Glomerular visceral epithelial cell (primary cell): ENCODE measurements at regions not wholly inside any gene's neighbourhood (a gene's known extent, or its start where the extent isn't known, plus 50 kb on each side); places are given as distances from the start of the nearest gene placed in this dataset.
A peak's percentile ranks its signal among the peaks of the same experiment; 100 is the strongest.

Experiments used
- DNase-seq: peaks from one replicate; pipeline ENCODE4 v3.0.0-alpha.2; 2016; ENCODE audit errors: extremely low spot score

DNA sequence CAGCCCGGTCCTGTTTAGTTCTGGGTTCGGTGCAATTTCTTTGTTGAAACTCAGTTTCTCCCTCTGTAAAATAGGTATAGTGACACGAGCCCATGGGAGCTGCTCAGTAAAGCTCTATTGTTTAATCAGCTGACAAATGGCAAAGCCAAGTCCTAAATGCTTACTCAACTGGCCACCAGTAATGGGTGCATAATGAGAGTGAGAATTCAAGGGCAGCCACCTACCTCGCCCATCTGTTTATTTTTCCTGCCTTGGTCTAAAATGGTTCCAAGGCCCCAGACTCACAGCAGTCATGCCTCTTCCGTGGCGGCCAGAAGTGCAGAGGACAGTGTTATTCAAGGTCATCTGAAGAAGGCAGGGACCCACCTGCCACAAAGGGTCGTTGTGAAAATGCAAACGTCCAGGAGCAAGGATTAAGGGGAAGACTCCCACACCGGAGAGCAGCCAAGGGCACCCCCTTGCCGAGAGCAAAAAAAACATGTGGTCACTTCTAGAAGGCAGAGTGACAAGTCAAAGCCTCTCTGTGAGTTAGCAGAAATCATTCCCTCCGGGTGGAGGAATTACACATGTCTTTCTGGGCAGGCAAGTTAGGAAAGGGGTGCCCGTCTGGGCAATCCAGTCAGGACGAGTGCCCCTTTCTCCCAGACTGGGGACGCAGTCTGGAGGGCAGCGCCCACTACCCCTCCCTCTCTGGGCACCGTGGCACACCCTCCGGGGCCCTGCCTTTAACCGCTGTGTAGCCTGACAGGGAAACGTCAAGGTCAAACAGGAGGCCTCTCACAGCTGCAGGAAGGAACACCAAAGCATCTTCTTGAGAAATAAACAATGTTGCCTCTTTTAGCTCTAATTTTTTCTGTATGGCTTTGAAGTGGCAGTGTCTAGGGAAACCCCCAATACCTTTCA lies 186.2 kb downstream of the FOXO1 start:
- DNase-seq, result no peak

DNA sequence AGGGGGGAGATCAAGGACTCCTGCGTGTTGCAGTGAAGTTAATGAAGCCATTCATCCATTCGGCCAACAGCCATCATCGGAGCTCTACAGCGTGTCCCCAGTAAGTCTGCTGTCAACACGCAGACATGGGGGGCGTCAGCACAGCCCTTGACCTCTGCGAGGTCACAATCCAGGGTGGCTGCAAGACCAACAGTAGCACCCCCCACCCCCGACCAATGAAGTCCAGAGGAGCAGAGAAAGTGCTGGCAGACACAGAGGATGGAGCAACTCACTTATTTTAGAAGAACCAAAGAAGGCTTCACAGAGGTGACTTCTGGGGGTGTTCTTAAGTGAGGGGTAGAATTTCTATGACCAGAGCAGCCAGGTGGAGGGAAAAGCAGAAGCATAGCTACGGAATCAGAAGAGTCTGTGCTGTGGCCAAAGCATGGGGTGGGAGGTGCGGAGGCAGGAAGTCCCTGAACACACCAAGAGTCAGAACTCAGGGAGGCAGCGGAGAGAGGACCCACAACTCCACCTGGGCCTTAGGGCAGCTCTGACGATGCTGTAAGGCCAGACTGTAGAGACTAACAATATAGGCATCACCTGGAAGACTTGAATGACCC lies 185.4 kb downstream of the FOXO1 start:
- DNase-seq, result no peak

DNA sequence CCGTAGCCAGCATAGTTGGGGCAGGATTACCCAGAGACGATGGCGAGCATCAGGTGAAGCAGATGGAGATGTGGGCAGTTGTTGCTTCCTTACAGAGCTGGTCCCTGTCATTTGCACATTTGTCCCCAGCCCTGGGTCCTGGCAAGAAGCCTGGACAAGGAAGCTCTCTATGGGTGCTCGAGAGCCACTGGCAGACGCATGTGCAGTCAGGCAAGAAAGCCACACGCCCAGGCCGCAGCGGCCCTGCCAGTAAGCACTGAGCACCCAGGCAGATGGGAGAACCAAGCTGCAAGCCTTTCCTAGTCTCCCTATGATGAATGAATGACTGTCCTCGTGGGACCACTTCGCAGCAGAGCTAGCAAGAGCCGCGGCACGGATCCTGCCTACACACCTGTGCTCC lies 182.8 kb downstream of the FOXO1 start:
- no peak for DNase-seq

DNA sequence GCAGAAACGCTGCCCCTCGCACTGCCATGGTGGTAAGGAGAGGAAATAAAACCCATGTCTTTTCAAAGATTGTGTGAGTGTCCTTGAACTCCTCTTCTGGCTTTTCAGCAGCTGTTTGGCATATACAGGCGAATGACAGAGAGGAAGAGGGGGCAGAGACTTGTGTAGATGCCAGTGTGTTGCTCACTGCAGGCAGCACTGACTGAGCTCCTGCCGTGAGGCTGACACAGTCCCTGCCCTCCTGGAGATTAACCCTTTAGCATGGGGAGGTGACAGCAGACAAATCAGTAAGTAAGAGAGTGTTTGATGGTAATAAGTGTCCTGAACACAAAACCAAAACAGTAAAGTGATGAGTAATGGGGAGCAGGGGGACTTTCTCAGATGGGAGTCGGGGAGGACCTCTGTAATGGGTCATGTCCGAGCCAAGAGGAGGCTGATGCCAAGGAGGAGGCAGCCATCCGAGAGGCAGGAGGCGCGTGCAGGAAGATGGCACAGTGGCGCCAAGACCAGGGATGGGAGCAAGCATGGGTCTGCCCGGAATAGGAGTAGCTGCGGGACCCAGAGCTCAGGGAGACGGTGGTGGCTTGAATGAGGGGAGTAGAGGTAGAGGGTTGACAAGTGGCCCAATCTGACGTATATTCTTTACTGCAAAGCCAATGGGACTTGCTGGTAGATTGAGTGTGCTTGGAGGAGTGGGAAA lies 182.2 kb downstream of the FOXO1 start:
- DNase-seq, result no peak

DNA sequence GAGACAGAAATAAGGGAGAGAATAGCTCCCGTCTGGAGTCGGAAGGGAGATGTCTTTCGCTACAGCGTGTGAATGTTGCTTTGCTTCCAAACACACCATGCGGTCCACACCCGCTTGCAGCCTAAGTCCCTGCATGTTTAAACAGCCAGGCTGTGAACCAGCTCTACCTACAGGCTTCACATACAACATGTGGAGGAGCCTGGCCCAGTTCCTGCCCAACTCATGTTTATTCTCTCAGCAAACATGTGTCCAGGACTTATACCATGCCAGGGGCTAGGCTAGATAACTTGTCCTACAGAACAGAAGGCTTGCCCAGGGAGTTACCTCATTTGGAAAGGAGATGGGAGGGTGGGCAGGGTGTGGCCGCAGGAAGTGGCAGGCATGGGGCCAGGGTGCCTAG lies 181.5 kb downstream of the FOXO1 start:
- no peak for DNase-seq

DNA sequence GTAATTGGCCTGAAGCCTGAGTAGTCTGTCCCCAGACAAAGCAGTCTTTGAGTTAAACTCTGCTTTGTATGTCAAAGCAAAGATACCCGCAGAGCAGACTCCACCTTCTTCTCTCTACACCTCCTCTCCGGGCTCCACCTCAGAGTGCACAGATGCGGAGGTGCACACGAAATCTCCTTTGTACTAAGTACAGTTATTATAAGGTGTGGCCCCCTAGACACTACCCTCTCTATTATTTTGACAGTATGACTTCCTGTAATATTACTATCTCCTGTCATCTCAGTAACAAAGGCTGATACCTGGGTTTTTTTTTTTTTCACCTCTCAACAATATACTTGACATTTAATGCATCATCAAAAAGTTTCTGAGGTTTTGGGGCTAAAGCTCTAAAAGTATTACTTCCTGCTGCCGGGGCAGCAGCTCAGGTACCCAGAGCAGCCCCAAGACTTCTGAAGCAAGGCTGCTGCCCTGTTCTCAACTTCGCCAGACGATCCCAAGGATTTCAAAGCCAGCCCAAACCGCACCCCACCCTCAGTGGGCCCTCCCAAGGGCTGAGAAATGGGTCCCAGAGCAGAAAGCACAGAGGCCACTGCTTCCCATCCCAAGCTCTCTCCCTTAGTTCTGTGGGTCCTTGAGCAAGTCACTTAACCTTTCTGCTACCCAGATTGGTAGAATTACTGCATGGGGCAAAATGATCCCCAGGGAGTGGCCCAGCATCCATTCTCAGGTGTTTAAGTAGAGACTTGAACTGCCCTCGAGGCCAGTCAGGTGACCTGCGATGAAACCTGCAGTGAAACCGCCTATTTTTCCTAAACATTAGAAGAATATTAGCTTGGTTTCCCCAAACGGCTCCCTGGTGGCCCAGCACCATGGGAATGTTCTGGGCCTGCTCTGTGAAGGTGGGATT lies 180.6 kb downstream of the FOXO1 start:
- DNase-seq, result no peak

DNA sequence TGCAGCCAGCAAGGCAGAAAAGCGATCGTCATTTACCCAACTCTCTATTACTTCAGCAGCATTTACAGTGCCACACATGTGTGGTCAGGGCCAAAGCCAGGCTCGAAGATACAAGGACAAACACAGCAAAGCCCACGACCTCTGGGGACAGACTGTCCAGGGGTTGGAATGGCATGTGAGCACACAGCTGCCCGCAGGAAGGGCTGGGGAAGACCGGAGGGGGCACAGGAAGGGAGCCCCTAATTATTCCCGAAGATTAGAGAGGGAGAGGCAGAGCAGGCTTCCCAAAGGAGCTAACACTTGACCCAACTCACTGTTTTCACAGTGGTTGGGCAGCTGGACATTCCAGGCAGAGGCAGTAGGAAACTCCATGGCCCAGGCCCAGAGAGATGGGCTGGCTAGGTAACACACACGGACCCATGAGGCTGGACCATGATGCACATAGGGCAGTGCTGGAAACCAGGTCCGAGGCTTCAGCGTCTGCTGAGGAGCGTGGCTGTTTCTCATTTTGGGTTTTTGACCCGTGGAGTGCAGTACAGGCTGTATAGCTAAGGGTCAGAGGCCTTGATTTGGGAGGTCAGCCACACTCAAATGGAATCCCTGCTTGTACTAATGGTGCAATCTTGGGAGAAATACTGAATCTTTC lies 179.8 kb downstream of the FOXO1 start:
- no peak for DNase-seq

DNA sequence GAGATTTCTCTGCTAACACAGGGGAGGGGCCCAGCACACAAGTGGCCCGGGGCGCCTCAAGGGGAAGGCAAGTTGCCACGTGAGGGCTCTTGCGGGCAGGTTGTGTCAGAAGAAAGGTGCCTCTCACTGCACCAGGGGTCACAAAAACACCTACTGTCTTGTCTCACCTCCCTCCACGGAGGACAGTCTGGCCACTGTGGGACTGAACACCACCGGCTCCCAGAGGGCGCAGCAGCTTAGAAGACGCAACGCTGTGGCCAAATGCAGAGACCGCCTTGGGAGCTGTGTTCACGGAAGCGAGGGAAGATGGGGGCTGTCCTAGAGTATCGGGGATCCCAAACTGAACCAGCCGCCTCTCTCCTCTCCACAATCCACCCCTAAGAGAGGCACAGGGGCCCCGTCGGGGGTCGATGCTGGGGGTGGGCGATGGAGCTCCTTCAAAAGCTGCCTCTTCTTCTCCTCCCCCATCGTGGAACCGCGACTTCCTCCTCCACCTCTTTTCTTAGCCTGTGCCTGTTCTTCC lies 177.5 kb downstream of the FOXO1 start:
- no peak for DNase-seq

DNA sequence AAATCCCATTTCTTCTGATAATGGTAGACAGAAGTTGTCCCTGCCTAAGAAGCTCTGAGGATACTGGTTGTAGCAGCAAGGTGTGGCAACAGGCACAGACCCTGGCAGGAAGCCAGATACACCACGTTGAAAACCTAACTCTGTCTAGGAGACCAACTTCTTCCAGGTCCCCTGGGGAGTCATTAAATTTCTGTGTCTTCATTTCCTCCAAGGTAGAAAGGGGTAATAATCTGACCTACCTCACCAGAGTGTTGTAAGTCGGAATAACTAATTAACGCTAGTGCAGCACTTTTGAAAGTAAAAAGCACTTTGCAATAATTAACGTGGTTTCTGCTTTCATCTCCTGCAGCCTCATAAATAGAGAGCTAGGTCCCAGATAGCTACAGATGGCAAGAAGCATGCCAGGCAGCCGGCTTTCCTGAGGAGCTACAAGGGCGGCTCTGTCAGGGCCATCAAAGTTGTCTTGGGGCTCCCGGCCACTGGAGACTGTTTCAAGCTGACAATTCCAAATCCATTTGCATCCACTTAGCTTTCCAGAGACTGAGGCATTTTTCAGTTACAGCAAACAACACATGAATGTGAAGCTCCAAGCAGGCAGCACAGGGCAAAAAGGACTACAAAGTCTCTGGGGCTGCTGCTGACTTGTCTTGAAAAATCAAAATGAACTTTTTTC lies 176.2 kb downstream of the FOXO1 start:
- DNase-seq, result peak; percentile 9

DNA sequence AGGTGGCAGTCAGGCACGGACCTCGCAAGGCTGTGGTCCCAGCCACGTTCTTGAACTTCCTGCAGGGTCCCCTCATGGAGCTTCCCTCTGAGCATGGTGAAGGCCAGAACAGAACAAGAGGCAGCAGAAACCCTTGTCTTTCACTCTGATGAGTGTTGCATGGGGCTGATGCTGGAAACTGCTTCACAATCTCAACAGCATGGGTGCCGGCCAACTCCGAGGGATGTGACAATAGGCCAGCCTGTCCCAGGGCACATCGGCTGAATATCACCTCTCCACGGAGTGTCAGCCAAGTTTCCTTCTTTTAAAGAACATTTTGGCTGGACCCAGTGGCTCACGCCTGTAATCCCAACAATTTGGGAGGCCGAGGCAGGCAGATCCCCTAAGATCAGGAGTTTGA lies 173.9 kb downstream of the FOXO1 start:
- DNase-seq, result no peak

DNA sequence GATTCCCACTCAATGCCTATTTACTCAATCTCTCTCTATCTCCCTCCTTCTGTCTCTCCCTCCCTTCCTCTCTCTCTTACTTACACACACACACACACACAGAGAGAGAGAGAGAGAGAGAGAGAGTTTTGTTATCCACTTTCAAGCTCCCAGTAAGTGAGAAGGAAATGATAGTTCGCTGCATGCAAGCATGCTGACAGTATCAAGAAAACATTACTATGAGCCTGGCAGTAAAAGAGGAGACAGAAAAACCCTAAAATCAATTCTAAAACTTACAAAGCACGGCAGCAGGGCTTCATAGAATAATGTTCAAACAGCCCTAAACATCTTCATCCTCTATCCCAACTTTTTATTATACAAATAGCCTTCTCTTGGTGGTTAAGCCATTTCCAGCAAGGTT lies 171.9 kb downstream of the FOXO1 start:
- no peak for DNase-seq

DNA sequence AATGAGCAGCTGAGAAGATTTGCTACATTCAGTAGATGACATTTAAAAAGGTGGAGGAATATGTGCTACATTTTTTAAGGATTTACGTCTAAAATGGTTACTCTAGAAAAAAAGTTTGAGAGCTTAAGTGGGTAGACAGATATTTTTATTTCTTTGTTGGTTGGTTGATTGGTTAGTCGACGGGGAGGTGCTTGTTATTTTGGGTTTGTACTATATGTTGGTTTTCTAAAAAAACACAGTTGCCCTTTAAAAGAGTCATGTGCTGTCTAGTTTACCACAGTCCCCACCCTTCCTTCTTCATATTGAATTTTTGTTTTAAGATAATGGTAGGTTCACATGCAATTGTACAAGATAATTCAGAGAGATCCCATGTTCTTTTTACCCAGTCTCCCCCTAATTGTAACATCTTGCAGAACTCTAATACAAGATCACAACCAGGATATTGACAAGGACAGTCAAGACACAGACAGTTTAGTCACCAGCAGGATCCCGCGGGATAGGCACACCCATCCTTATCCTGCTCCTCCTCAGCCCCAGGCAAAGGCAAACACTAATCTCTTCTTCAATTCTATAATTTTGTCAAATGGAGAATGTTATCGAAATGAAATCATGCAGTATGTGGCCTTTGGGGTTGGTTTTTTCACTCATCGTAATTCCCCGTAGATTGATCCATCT lies 171.4 kb downstream of the FOXO1 start:
- no peak for DNase-seq

DNA sequence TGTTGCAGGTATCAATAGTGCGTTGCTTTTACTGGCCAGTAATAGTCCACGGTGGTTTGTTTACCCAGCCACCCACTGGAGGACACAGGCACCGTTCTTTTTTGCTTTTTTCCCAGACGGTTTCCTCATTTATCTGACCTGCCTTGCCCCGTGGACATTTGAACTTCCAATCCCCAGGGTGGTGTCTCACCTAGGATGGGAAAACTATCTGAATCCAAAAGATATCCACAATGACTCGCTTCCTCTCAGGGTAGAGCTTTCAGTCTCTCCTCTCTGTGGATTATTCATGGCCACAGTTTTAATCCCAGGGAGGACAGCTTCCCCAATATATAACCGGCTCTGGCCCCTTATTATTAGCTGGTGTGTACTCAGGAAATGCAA lies 170.8 kb downstream of the FOXO1 start:
- no peak for DNase-seq

DNA sequence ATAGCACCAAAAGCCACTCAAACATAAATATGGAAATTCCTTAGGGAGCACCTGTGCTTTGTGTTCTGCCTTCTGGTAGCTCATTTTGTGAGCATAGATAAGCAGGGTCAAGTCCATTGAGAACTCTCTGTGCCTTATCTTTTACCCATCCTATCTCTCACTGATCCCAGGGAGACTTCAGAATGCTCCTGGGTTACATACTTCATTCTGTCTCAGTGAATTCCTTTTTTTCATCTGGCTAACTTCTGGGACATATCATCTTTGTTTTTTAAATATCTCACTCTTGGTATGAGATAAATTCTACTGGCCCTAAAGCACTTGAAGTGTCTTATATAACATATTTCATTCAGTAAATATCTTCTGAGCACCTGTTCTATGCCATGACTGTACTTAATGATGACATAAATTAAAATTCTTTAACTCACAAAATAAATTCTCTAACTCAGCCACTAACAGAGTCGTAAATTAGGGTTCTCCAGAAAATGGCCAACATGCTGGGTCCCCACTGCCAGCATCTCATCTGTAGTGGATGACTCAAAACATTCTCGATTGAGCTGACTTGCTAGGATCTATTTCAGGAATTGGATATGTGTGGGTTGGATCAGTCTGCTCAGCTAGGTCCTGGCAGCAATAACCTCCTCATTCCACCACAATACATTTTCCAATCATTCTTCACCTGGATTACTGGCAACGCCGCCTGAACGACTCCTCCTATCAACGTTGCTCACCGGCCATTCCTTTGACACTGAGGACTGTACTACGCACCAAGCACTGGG lies 170.2 kb downstream of the FOXO1 start:
- DNase-seq, result no peak

DNA sequence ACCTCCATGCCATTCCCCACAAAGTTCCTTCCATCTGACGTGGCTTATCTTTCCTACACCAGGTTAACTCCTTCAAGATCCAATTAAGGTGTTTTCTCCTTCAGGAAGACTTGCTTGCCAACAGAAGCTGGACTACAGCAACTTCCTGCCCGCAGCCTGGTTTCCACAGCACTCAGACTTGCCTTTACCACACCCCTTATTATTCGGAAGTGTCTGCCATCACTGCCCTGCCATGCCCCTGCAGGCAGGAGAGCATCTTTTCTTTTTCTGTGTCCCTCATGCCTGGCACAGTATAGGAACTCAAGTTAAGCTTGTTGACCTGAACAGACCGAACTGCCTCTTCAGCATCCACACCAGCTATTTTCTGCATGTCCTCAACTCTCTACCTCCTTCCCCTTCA lies 168.0 kb downstream of the FOXO1 start:
- DNase-seq, result no peak

DNA sequence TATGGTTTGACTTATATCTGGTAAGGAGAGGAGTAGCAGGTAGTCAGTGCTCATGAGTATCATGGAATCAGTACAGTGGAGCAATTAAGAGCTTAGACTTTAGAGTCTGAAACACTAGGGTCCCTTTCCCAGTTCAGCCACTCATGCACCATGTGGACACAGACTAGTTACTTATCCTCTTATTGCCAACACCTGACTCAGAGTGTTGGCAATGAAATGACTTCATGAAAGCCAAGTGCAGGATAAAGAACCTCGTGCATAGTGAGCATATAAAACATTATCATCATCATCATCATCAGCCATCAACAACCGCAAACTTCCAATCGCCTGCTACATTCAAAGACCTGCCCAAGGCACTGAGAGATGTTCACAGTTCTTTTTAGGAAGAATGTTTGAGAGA lies 164.2 kb downstream of the FOXO1 start:
- DNase-seq, result peak; percentile 12

DNA sequence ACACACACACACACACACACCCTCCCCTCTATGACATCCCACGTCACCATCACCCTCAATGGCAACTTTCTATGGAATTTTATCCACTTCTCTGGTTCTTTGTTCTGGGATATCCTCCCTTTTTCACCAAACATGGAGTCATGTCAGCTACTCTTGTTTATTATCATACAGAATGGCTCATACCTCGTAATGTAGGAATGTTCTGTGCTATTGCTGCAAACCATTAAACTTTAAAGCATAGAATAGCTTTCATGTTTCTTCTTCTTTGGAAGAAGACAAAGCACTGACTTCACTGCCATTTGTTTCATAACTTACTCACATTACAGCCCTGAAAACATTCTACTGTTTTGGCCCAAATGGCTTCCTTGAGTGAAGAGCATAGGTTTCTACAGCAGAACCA lies 163.4 kb downstream of the FOXO1 start:
- no peak for DNase-seq

DNA sequence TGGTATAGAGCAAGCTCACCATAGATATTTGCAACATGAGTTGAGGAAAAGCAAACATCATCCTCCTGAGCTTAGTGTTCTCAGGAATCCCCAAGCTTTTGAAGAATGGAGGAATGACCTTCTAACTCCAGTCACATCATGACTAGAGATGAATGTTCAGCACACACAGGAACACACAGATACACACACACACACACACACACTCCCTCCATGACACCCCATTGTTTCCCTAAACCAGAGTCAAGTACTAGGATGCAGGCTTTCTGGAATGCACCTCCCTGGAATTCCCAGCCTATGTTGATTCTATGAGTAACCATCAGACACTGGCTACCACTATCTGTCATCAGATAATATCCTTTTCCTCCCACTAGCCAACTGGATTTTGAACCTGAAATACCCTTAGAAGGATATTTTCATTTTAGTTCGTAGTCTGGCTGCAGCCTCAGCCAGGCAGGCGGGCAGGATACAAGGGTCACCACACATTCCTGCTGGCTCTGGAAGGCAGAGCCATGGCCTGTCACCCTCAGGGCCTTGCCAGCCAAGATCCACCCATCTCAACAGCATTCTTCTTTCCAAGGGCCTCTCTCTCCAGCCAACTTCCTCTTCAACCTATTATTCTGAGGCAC lies 162.4 kb downstream of the FOXO1 start:
- peak; percentile 88 for DNase-seq

DNA sequence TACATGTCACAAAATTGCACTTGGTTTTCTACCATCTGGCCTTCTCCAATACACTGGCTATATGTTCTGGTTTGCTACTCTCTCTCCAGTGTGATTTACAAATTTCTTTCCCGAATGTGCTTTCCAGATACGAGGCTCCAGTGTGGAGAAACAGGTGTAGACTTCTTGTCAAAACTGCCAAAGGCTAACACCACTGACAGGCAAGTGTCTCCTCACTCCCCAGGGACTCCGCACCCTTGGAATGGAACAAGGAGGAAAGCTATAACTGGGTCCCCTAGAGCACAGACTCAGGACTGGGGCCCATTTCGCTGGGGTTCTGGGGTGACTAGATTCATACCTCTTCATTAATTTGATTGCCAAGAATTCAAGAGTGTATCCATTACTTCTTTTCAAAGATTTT lies 161.8 kb downstream of the FOXO1 start:
- DNase-seq, result no peak
